HL-60 (cell line): ENCODE measurements at regions not wholly inside any gene's neighbourhood (a gene's known extent, or its start where the extent isn't known, plus 50 kb on each side); places are given as distances from the start of the nearest gene placed in this dataset.

ENCODE experiments used
- DNase-seq, 2 experiments: peaks; one replicate each; pipeline ENCODE4 v3.0.0-alpha.2; 2010 to 2020; ENCODE audit warnings: low read depth in 1 of 2, low spot score in 1 of 2
- H3K27ac ChIP-seq: fragments of 250-450 bp; sonication (Bioruptor Pico); replicated peaks from 2 replicates; pipeline ENCODE4 v1.5.1; 2020; ENCODE audit warnings: mild to moderate bottlenecking, moderate library complexity
- H3K27me3 ChIP-seq: fragments of 250-450 bp; sonication (Bioruptor Pico); 2 replicates; pipeline ENCODE4 v1.5.1; 2021; ENCODE audit warnings: mild to moderate bottlenecking, moderate library complexity; ENCODE audit not compliant: insufficient read depth, poor library complexity, severe bottlenecking
- H3K4me3 ChIP-seq: replicated peaks from 2 replicates; pipeline ENCODE4 v1.5.1; 2011; ENCODE audit warnings: mild to moderate bottlenecking, control low read depth, low read length; ENCODE audit not compliant: insufficient read depth
- GABPA ChIP-seq: IDR thresholded peaks from 2 replicates; pipeline ENCODE4 v1.6.1; 2012; ENCODE audit warnings: low read depth
- POLR2AphosphoS5 ChIP-seq: IDR thresholded peaks from 2 replicates; pipeline ENCODE4 v1.6.1; 2012; ENCODE audit warnings: low read depth
- SPI1 ChIP-seq: IDR thresholded peaks from 2 replicates; pipeline ENCODE4 v1.6.1; 2012; ENCODE audit warnings: low read depth, mild to moderate bottlenecking, borderline replicate concordance
- TF ChIP-seq, protein P1 (sequence below): IDR thresholded peaks from one replicate; pipeline ENCODE4 v1.5.1; 2011; ENCODE audit warnings: low read length, control low read depth, inconsistent platforms; ENCODE audit not compliant: insufficient read depth
- TF ChIP-seq, protein P2 (sequence below): IDR thresholded peaks from 2 replicates; pipeline ENCODE4 v1.6.1; 2012; ENCODE audit warnings: low read depth; ENCODE audit not compliant: insufficient replicate concordance

DNA sequence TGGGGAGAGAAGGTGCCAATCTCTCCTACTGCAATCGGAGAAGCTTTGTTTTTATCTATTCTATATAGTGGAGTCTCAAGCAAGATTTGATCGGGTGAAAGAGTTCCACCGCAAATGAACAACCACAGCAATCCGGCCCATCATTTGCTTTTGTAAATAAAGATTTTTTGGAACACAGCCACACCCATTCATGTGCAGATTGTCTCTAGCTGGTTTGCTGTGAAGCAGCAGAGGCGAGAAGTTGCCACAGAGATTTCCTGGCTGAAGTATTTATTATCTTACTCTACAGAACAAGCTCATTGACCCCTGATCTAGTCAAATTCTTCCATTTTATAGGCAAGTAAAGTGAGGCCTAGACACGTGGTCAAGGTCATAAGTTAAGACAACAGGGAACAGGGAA, 195.5 kb upstream of the TNRC6C start:
- DNase-seq, result no peak
- no peaks in the 10 kb centered on the region for H3K27me3 ChIP-seq
- TF ChIP-seq SPI1 (no peak), GABPA (no peak), POLR2AphosphoS5 (no peak)
- TF ChIP-seq, protein P1, sequence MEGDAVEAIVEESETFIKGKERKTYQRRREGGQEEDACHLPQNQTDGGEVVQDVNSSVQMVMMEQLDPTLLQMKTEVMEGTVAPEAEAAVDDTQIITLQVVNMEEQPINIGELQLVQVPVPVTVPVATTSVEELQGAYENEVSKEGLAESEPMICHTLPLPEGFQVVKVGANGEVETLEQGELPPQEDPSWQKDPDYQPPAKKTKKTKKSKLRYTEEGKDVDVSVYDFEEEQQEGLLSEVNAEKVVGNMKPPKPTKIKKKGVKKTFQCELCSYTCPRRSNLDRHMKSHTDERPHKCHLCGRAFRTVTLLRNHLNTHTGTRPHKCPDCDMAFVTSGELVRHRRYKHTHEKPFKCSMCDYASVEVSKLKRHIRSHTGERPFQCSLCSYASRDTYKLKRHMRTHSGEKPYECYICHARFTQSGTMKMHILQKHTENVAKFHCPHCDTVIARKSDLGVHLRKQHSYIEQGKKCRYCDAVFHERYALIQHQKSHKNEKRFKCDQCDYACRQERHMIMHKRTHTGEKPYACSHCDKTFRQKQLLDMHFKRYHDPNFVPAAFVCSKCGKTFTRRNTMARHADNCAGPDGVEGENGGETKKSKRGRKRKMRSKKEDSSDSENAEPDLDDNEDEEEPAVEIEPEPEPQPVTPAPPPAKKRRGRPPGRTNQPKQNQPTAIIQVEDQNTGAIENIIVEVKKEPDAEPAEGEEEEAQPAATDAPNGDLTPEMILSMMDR, result no peak
- H3K4me3 ChIP-seq, result no peak overlapping the region
- H3K27ac ChIP-seq, result no peak overlapping the region

DNA sequence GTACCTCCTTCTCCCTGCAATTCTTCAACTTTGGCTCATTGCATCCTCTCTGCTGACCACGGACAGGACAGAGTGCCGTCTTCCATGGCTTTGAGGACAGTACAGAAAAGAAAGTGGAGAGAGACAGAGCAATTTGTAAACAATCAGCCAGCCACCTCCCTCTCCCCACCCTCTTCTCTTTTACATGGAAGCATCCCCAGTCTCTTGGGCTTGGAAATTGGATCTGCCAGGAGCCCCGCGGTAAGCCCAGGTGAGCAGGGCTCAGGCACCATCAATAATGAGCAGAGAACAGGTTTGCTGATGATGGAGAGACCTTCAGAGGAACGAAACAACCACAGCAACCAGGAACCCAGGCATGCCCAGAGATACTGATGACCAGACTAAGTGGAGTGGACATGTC, 194.9 kb upstream of the TNRC6C start:
- H3K27ac ChIP-seq, result no peak overlapping the region
- TF ChIP-seq, protein P1, result no peak
- no peak for TF ChIP-seq SPI1
- no peak for TF ChIP-seq POLR2AphosphoS5
- TF ChIP-seq, protein P2, sequence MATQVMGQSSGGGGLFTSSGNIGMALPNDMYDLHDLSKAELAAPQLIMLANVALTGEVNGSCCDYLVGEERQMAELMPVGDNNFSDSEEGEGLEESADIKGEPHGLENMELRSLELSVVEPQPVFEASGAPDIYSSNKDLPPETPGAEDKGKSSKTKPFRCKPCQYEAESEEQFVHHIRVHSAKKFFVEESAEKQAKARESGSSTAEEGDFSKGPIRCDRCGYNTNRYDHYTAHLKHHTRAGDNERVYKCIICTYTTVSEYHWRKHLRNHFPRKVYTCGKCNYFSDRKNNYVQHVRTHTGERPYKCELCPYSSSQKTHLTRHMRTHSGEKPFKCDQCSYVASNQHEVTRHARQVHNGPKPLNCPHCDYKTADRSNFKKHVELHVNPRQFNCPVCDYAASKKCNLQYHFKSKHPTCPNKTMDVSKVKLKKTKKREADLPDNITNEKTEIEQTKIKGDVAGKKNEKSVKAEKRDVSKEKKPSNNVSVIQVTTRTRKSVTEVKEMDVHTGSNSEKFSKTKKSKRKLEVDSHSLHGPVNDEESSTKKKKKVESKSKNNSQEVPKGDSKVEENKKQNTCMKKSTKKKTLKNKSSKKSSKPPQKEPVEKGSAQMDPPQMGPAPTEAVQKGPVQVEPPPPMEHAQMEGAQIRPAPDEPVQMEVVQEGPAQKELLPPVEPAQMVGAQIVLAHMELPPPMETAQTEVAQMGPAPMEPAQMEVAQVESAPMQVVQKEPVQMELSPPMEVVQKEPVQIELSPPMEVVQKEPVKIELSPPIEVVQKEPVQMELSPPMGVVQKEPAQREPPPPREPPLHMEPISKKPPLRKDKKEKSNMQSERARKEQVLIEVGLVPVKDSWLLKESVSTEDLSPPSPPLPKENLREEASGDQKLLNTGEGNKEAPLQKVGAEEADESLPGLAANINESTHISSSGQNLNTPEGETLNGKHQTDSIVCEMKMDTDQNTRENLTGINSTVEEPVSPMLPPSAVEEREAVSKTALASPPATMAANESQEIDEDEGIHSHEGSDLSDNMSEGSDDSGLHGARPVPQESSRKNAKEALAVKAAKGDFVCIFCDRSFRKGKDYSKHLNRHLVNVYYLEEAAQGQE, result no peak
- no peak for TF ChIP-seq GABPA
- no peak for DNase-seq
- no peaks in the 10 kb centered on the region for H3K27me3 ChIP-seq
- H3K4me3 ChIP-seq, result no peak overlapping the region

DNA sequence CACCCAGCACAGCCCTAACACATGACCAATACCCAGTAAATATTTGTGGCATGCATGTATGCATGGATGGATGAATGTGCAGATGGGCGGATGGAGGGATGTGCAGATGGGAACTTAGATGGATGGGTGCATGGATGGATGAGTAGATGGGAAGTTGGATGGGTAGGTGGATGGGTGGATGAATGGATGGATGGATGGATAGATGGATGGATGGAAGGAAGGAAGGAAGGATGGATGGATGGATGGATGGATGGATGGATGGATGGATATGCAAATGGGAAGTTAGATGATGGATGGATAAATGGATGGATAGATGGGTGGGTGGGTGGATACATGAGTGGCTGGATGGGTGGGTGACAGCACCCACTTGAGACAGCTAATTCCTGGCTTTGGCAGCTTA, 193.2 kb upstream of the TNRC6C start:
- TF ChIP-seq POLR2AphosphoS5 (no peak), SPI1 (no peak), GABPA (no peak)
- TF ChIP-seq, protein P2, result no peak
- TF ChIP-seq, protein P1, result no peak
- peaks cover 3% of the 10 kb centered on the region for H3K27me3 ChIP-seq
- no peak overlapping the region for H3K4me3 ChIP-seq
- no peak for DNase-seq
- no peak overlapping the region for H3K27ac ChIP-seq

DNA sequence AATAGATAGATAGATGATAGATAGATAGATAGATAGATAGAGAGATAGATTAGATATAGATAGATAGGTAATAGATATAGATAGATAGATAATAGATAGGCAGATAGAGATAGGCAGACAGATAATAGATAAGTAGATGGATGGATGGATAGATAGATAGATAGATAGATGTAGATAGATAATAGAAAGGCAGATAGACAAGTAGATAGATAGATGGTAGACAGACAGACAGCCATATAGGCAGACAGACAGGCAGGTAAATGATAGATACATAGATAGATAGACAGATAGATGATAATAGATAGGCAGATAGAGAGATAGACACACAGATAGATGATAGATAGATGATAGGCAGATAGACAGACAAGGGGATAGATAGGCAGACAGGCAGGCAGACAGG, 191.4 kb upstream of the TNRC6C start:
- no peak overlapping the region for H3K4me3 ChIP-seq
- peaks cover 3% of the 10 kb centered on the region for H3K27me3 ChIP-seq
- no peak for DNase-seq
- TF ChIP-seq POLR2AphosphoS5 (no peak), SPI1 (no peak), GABPA (no peak)
- TF ChIP-seq, protein P2, result no peak
- TF ChIP-seq, protein P1, result no peak
- no peak overlapping the region for H3K27ac ChIP-seq
